ENCODE measurements at regions not wholly inside any gene's neighbourhood (a gene's known extent, or its start where the extent isn't known, plus 50 kb on each side); places are given as distances from the start of the nearest gene placed in this dataset.

- TF ChIP-seq CTCF (conservative IDR thresholded peaks at IDR 0.05; ENCODE audit: low read depth, low read length) (no peak), EZH2 (IDR thresholded peaks at IDR 0.05; ENCODE audit: borderline replicate concordance, low read depth, low read length, poor library complexity, severe bottlenecking) (no peak)
Measured at GRCh38 chr7:106180721-106181120, 68.6 kb upstream of the SYPL1 start.
